ENCODE measurements at regions not wholly inside any gene's neighbourhood (a gene's known extent, or its start where the extent isn't known, plus 50 kb on each side); places are given as distances from the start of the nearest gene placed in this dataset.

DNA sequence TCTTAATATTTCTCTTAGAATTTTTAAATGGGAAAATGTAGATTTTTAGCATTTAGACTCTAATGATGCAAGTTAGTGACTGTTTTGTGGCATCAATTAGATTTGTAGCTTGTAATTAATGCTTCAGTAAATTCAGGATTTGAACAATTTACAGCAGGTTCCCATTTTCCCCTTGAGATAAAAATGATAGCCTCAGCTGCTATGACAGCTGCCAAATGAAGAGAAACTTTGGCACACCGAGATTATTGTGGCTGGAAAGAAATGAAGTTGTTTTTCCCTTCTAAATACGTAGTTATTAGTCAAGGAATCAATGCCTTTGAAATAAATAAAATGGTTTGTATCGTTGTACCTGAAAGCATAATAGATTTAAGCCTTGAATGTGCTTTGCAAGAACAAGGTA is 206.4 kb upstream of the P2RY1 start:
- intact Hi-C loops (cut with DNase I; ENCODE audit: low total_unique reads) = no loop called here

DNA sequence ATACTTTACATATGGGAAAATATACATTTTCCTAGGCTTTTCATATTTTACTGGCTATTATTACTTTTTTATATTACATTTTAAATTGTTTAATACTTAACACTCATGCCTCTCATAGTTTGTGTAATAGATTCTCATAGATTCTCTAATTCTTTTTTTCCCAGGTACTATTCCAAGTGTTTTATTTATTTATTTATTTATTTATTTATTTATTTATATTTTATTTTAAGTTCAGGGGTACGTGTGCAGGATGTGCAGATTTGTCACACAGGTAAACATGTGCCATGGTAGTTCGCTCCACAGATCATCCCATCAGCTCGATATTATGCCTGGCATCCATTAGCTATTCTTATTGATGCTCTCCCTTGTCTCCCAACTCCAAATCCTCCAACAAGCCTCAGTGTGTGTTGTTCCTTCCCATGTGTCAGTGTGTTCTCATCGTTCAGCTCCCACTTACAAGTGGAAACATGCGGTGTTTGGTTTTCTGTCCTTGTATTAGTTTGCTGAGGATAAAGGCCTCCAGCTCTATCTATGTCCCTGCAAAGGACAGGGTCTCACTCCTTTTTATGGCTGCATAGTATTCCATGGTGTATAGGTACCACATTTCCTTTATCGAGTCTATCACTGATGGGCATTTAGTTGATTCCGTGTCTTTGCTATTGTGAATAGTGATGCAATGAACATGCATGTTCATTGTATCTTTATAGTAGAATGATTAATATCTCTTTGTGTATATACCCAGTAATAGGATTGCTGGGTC is 205.4 kb upstream of the P2RY1 start:
- Histone ChIP-seq H3K27ac (no peak overlapping the region), H3K27me3 (no peaks in the 10 kb centered on the region), H3K4me3 (no peak overlapping the region), H3K4me1 (no peaks in the 10 kb centered on the region), H3K9me3 (no peaks in the 10 kb centered on the region), H3K36me3 (no peaks in the 10 kb centered on the region)
- intact Hi-C loops (cut with DNase I; ENCODE audit: low total_unique reads) = no loop called here
- DNase-seq = no peak
- TF ChIP-seq, protein P1, sequence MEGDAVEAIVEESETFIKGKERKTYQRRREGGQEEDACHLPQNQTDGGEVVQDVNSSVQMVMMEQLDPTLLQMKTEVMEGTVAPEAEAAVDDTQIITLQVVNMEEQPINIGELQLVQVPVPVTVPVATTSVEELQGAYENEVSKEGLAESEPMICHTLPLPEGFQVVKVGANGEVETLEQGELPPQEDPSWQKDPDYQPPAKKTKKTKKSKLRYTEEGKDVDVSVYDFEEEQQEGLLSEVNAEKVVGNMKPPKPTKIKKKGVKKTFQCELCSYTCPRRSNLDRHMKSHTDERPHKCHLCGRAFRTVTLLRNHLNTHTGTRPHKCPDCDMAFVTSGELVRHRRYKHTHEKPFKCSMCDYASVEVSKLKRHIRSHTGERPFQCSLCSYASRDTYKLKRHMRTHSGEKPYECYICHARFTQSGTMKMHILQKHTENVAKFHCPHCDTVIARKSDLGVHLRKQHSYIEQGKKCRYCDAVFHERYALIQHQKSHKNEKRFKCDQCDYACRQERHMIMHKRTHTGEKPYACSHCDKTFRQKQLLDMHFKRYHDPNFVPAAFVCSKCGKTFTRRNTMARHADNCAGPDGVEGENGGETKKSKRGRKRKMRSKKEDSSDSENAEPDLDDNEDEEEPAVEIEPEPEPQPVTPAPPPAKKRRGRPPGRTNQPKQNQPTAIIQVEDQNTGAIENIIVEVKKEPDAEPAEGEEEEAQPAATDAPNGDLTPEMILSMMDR (IDR thresholded peaks at IDR 0.05) = no peak

More for the DNA sequence above, 206.4 kb upstream of the P2RY1 start:
- DNase-seq = no peak
- Histone ChIP-seq H3K27ac (no peak overlapping the region), H3K36me3 (no peaks in the 10 kb centered on the region), H3K27me3 (no peaks in the 10 kb centered on the region), H3K9me3 (no peaks in the 10 kb centered on the region), H3K4me3 (no peak overlapping the region), H3K4me1 (no peaks in the 10 kb centered on the region)
- TF ChIP-seq, protein P1 (IDR thresholded peaks at IDR 0.05) = no peak

DNA sequence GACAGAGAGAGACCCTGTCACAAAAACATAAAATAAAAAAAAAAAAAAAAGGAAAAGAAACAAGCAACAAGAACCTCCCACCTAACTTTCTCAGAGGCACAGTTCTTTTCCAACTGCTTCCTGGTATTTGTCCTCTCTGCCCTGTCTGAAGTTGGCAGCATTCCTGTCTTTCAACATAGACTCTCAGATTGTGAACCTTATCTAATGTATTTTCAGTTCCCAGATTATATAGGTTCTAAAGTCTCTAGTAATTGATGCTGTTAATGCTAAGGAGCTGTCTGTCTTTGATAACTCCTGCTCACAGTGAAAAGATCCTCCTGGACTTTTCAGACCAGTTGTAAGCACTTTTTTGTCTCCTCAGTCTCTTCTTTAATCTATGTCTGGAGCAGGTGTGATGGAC is 199.5 kb upstream of the P2RY1 start:
- Histone ChIP-seq H3K27ac (no peak overlapping the region), H3K4me3 (no peak overlapping the region), H3K9me3 (no peaks in the 10 kb centered on the region), H3K4me1 (no peaks in the 10 kb centered on the region), H3K36me3 (no peaks in the 10 kb centered on the region), H3K27me3 (no peaks in the 10 kb centered on the region)
- TF ChIP-seq, protein P1 (IDR thresholded peaks at IDR 0.05) = no peak
- no peak for DNase-seq
- intact Hi-C loops (cut with DNase I; ENCODE audit: low total_unique reads) = no loop called here

DNA sequence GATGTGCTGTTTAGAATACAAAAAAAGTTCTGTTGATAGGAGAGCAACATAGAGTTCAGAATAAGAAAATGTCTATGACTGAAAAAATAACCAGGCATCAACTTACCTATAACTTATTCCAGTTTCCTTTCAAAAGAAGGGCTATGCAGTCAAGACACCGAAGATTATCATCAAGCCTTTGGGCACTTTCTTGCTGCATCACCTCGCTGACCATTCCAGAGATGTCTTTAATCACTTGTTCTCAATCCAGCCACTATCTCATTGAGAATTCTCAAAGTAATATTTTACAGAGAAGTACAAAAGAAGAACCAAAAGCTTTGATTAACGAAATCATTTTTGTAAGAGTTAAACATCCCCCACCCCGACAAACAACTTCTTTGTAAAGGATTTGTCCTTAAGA is 198.3 kb upstream of the P2RY1 start:
- TF ChIP-seq, protein P1 (IDR thresholded peaks at IDR 0.05) = no peak
- Histone ChIP-seq H3K9me3 (no peaks in the 10 kb centered on the region), H3K27ac (no peak overlapping the region), H3K4me3 (no peak overlapping the region), H3K36me3 (no peaks in the 10 kb centered on the region), H3K4me1 (no peaks in the 10 kb centered on the region), H3K27me3 (no peaks in the 10 kb centered on the region)
- intact Hi-C loops (cut with DNase I; ENCODE audit: low total_unique reads) = no loop called here
- DNase-seq = no peak

DNA sequence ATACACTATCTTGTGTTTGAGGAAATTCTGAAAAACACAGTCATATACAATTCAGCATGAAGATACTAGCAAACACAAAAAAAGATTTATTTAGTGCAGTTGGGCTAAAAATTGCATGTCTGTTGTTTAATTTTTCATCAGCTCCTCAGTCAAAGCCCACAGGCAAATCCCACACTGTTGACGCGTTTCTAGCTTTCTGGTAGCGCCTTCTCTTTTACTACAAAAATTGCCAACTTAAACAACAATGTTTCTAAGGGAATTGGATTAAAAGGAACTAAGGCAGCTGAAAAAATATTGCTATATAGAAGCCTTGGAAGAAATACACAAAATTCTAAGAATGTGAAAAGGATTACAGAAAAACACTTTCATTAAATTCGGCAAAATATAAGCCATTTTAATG is 196.7 kb upstream of the P2RY1 start:
- H3K9me3 ChIP-seq = no peaks in the 10 kb centered on the region
- no peak overlapping the region for H3K4me3 ChIP-seq
- TF ChIP-seq, protein P1 (IDR thresholded peaks at IDR 0.05) = no peak
- no peaks in the 10 kb centered on the region for H3K36me3 ChIP-seq
- intact Hi-C loops (cut with DNase I; ENCODE audit: low total_unique reads) = no loop called here
- H3K27me3 ChIP-seq = no peaks in the 10 kb centered on the region
- H3K4me1 ChIP-seq = no peaks in the 10 kb centered on the region
- no peak for DNase-seq
- no peak overlapping the region for H3K27ac ChIP-seq
